ENCODE measurements at regions not wholly inside any gene's neighbourhood (a gene's known extent, or its start where the extent isn't known, plus 50 kb on each side); places are given as distances from the start of the nearest gene placed in this dataset.
"Not testable (repeated sequence)": the region's sequence is repeated elsewhere in the genome, so short reads cannot be mapped to it uniquely, and the experiment has no call there.

GRCh38 chr14:59132796-59133494 is 55.5 kb upstream of the DAAM1 start:
- DNase-seq (ENCODE audit: extremely low spot score in 2 of 2): no peak
- no peaks in the 10 kb centered on the region for H3K27me3 ChIP-seq
- no peak overlapping the region for H3K27ac ChIP-seq
- peaks cover 6% of the 10 kb centered on the region for H3K4me1 ChIP-seq
- H3K4me3 ChIP-seq: no peak overlapping the region
- H3K9me3 ChIP-seq: no peaks in the 10 kb centered on the region
- no peak for TF ChIP-seq POLR2AphosphoS5 (IDR thresholded peaks at IDR 0.05; ENCODE audit: insufficient read depth in 1 of 2, low read depth in 1 of 2)
- intact Hi-C loops (cut with DNase I): no loop called here
- H3K36me3 ChIP-seq: no peaks in the 10 kb centered on the region

GRCh38 chr14:59133709-59134108 is 54.8 kb upstream of the DAAM1 start:
- DNase-seq (ENCODE audit: extremely low spot score in 2 of 2): no peak
- intact Hi-C loops (cut with DNase I): no loop called here

GRCh38 chr14:59134307-59134706 is 54.2 kb upstream of the DAAM1 start:
- Histone ChIP-seq H3K36me3 (no peaks in the 10 kb centered on the region), H3K27ac (no peak overlapping the region), H3K27me3 (no peaks in the 10 kb centered on the region), H3K4me3 (no peak overlapping the region), H3K9me3 (no peaks in the 10 kb centered on the region), H3K4me1 (peaks cover 6% of the 10 kb centered on the region)
- intact Hi-C loops (cut with DNase I): no loop called here
- TF ChIP-seq POLR2AphosphoS5 (IDR thresholded peaks at IDR 0.05; ENCODE audit: insufficient read depth in 1 of 2, low read depth in 1 of 2): no peak
- no peak for TF ChIP-seq POLR2A (IDR thresholded peaks at IDR 0.05)
- no peak for TF ChIP-seq CTCF (IDR thresholded peaks at IDR 0.05)
- DNase-seq (ENCODE audit: extremely low spot score in 2 of 2): no peak

More at GRCh38 chr14:59133709-59134108, 54.8 kb upstream of the DAAM1 start:
- no peak for TF ChIP-seq CTCF (IDR thresholded peaks at IDR 0.05)
- no peak for TF ChIP-seq POLR2A (IDR thresholded peaks at IDR 0.05)
- no peak for TF ChIP-seq POLR2AphosphoS5 (IDR thresholded peaks at IDR 0.05; ENCODE audit: insufficient read depth in 1 of 2, low read depth in 1 of 2)
- H3K4me3 ChIP-seq: no peak overlapping the region
- no peaks in the 10 kb centered on the region for H3K36me3 ChIP-seq
- H3K4me1 ChIP-seq: peaks cover 6% of the 10 kb centered on the region
- H3K27ac ChIP-seq: no peak overlapping the region
- H3K9me3 ChIP-seq: no peaks in the 10 kb centered on the region
- no peaks in the 10 kb centered on the region for H3K27me3 ChIP-seq

- intact Hi-C loops (cut with DNase I): no loop called here
- Histone ChIP-seq H3K4me3 (no peak overlapping the region), H3K9me3 (no peaks in the 10 kb centered on the region), H3K36me3 (no peaks in the 10 kb centered on the region), H3K27me3 (no peaks in the 10 kb centered on the region), H3K4me1 (peaks cover 6% of the 10 kb centered on the region), H3K27ac (no peak overlapping the region)
- DNase-seq (ENCODE audit: extremely low spot score in 2 of 2): no peak
- TF ChIP-seq POLR2AphosphoS5 (IDR thresholded peaks at IDR 0.05; ENCODE audit: insufficient read depth in 1 of 2, low read depth in 1 of 2): no peak
- TF ChIP-seq CTCF (IDR thresholded peaks at IDR 0.05): no peak
- TF ChIP-seq POLR2A (IDR thresholded peaks at IDR 0.05): no peak
These were observed 51.2 kb upstream of the DAAM1 start for GRCh38 chr14:59137256-59137655.

- DNase-seq (ENCODE audit: extremely low spot score in 2 of 2); H3K9me3 ChIP-seq; H3K36me3 ChIP-seq; H3K4me3 ChIP-seq; H3K4me1 ChIP-seq; H3K27ac ChIP-seq; H3K27me3 ChIP-seq; intact Hi-C loops (cut with DNase I): not testable (repeated sequence)
These were observed 49.9 kb upstream of the DAAM1 start for GRCh38 chr14:59138576-59138975.

Measured in vagina (tissue), 2 donors.